ENCODE measurements at regions not wholly inside any gene's neighbourhood (a gene's known extent, or its start where the extent isn't known, plus 50 kb on each side); places are given as distances from the start of the nearest gene placed in this dataset.

DNA sequence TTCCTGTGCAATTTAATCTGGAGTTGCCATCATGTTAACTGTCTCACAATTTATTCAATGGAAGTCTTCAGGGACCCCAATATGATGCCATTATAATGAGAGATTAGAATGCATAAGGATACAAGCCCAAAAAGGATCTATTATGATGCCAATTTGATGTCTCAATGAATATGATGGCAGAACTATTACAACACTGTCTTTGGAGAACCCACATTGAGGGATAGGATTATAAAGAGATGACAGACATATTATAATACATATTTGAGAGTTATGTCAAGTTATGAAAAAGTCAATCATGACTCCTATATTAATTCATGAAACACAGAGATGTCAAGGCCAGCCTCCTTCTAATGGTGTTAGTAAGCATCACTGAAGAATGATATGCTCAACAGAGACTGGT lies 1358.4 kb downstream of the PCDH19 start (continued):
- TF ChIP-seq, protein P1, sequence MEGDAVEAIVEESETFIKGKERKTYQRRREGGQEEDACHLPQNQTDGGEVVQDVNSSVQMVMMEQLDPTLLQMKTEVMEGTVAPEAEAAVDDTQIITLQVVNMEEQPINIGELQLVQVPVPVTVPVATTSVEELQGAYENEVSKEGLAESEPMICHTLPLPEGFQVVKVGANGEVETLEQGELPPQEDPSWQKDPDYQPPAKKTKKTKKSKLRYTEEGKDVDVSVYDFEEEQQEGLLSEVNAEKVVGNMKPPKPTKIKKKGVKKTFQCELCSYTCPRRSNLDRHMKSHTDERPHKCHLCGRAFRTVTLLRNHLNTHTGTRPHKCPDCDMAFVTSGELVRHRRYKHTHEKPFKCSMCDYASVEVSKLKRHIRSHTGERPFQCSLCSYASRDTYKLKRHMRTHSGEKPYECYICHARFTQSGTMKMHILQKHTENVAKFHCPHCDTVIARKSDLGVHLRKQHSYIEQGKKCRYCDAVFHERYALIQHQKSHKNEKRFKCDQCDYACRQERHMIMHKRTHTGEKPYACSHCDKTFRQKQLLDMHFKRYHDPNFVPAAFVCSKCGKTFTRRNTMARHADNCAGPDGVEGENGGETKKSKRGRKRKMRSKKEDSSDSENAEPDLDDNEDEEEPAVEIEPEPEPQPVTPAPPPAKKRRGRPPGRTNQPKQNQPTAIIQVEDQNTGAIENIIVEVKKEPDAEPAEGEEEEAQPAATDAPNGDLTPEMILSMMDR (conservative IDR thresholded peaks at IDR 0.05; ENCODE audit: low read depth in 2 of 2) = no peak
- no peak for TF ChIP-seq ZNF114 (CRISPR knock-in tag; IDR thresholded peaks at IDR 0.05)
- no peak for TF ChIP-seq EZH2phosphoT487 (IDR thresholded peaks at IDR 0.05; ENCODE audit: unreplicated experiment)
- TF ChIP-seq POLR2AphosphoS5 (IDR thresholded peaks at IDR 0.05; ENCODE audit: low read depth) = no peak
- no peak for TF ChIP-seq EZH2 (IDR thresholded peaks at IDR 0.05; ENCODE audit: low read depth, unreplicated experiment)
- no peak for TF ChIP-seq STAT1 (IDR thresholded peaks at IDR 0.05; ENCODE audit: unreplicated experiment)
- TF ChIP-seq, protein P2, sequence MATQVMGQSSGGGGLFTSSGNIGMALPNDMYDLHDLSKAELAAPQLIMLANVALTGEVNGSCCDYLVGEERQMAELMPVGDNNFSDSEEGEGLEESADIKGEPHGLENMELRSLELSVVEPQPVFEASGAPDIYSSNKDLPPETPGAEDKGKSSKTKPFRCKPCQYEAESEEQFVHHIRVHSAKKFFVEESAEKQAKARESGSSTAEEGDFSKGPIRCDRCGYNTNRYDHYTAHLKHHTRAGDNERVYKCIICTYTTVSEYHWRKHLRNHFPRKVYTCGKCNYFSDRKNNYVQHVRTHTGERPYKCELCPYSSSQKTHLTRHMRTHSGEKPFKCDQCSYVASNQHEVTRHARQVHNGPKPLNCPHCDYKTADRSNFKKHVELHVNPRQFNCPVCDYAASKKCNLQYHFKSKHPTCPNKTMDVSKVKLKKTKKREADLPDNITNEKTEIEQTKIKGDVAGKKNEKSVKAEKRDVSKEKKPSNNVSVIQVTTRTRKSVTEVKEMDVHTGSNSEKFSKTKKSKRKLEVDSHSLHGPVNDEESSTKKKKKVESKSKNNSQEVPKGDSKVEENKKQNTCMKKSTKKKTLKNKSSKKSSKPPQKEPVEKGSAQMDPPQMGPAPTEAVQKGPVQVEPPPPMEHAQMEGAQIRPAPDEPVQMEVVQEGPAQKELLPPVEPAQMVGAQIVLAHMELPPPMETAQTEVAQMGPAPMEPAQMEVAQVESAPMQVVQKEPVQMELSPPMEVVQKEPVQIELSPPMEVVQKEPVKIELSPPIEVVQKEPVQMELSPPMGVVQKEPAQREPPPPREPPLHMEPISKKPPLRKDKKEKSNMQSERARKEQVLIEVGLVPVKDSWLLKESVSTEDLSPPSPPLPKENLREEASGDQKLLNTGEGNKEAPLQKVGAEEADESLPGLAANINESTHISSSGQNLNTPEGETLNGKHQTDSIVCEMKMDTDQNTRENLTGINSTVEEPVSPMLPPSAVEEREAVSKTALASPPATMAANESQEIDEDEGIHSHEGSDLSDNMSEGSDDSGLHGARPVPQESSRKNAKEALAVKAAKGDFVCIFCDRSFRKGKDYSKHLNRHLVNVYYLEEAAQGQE (IDR thresholded peaks at IDR 0.05; ENCODE audit: unreplicated experiment) = no peak

DNA sequence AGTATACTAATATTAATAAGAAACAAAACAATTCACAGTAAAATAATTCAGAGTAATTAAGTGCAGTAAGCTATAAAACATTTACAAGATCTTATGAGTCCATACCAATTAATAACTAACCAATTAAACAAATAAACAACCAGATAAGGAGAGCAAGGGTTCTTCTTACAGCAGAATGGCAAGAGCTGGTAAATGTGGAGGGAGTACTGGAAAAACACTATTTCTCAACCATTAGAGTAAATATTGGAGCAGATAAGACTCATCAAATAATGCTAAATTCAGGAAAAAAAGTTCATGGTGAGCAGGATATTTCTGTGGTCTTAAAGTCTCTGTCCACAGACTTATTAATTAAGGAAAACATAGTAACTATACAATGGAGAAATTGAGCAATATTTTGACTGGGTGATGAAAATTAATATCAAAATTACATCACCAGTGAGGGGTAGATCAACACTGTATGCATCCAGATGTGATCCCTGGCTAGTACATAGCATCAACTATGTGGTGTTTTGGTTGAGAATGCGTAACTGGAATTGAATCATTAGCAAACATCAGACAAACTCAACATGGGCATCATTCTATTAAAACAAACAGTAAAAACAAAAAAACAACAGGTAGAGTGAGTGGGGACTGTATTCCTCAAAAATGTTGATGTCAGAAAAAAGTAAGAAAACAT lies 1376.7 kb downstream of the PCDH19 start:
- Mint-ChIP-seq H3K4me1 (peaks cover 11% of the 10 kb centered on the region; the same call in 2 of the 3 replicates), H3K36me3 (ENCODE audit: low read depth) (no peaks in the 10 kb centered on the region), H3K27me3 (ENCODE audit: insufficient read depth, low read depth, poor library complexity) (peaks cover 2% of the 10 kb centered on the region), H3K4me3 (no peak overlapping the region), H3K9me3 (no peaks in the 10 kb centered on the region), H3K27ac (no peak overlapping the region)
- Histone ChIP-seq H2AFZ (no peak overlapping the region), H3K4me2 (no peak overlapping the region), H3K27me3 (ENCODE audit: insufficient read depth) (no peaks in the 10 kb centered on the region), H3F3A (replicated peaks; ENCODE audit: low read depth) (no peaks in the 10 kb centered on the region), H3K4me1 (ENCODE audit: insufficient read depth) (peaks cover 14% of the 10 kb centered on the region), H3K36me3 (ENCODE audit: insufficient read depth) (no peaks in the 10 kb centered on the region), H4K20me1 (replicated peaks; ENCODE audit: insufficient read depth) (no peaks in the 10 kb centered on the region), H3K4me3 (no peak overlapping the region), H3K79me2 (replicated peaks; ENCODE audit: insufficient read depth) (no peaks in the 10 kb centered on the region), H3K27ac (ENCODE audit: low read depth) (no peak overlapping the region), H3K9me2 (ENCODE audit: insufficient read depth) (no peaks in the 10 kb centered on the region)
- DNase-seq (ENCODE audit: low spot score) (no peak), ATAC-seq (no peak)
- TF ChIP-seq EZH2phosphoT487 (IDR thresholded peaks at IDR 0.05; ENCODE audit: unreplicated experiment) (no peak), NANOG (IDR thresholded peaks at IDR 0.05; ENCODE audit: borderline replicate concordance) (no peak), JUNB (IDR thresholded peaks at IDR 0.05; ENCODE audit: unreplicated experiment) (no peak), CREB1 (CRISPR knock-in tag; IDR thresholded peaks at IDR 0.05; ENCODE audit: low read depth) (no peak), STAT1 (IDR thresholded peaks at IDR 0.05; ENCODE audit: unreplicated experiment) (no peak), EZH2 (IDR thresholded peaks at IDR 0.05; ENCODE audit: low read depth, unreplicated experiment) (no peak)
- TF ChIP-seq, protein P1 (conservative IDR thresholded peaks at IDR 0.05; ENCODE audit: low read depth in 2 of 2) = no peak

Measured in GM23338 (cell line).